ENCODE measurements at regions not wholly inside any gene's neighbourhood (a gene's known extent, or its start where the extent isn't known, plus 50 kb on each side); places are given as distances from the start of the nearest gene placed in this dataset.
A peak's percentile ranks its signal among the peaks of the same experiment; 100 is the strongest.

GRCh38 chr3:165513715-165514701 is 317.8 kb upstream of the SLITRK3 start:
- TF ChIP-seq CTCF (IDR thresholded peaks at IDR 0.05; ENCODE audit: control extremely low read depth, extremely low read depth) = no peak
- ATAC-seq (ENCODE audit: insufficient read depth, low FRiP score) = no peak

GRCh38 chr3:165507576-165507975 is 311.4 kb upstream of the SLITRK3 start:
- no peaks in the 10 kb centered on the region for H3K4me1 ChIP-seq (ENCODE audit: control insufficient read depth in 5 of 5, insufficient read depth in 5 of 5, low read length in 5 of 5)
- no peak overlapping the region for H3K27ac ChIP-seq (ENCODE audit: low read depth in 1 of 2, low read length in 1 of 2)
- no peaks in the 10 kb centered on the region for H3K36me3 ChIP-seq (ENCODE audit: control insufficient read depth in 4 of 4, insufficient read depth in 4 of 4, low read length in 4 of 4)
- 77 to 78% methylated on average over 3 of the region's 3 CpGs for WGBS, 2 donors
- DNase-seq (no peak), ATAC-seq (ENCODE audit: insufficient read depth, low FRiP score) (no peak)
- peaks cover 0 to 3% (median 0%) of the 10 kb centered on the region in 4 donors for H3K9me3 ChIP-seq (ENCODE audit: control insufficient read depth in 4 of 4, insufficient read depth in 3 of 4, low read length in 3 of 4)
- no peak for TF ChIP-seq CTCF (IDR thresholded peaks at IDR 0.05; ENCODE audit: control extremely low read depth, extremely low read depth)
- no peaks in the 10 kb centered on the region for H3K27me3 ChIP-seq (ENCODE audit: control insufficient read depth in 3 of 3, insufficient read depth in 3 of 3, low read length in 2 of 3)
- no peak overlapping the region for H3K4me3 ChIP-seq
- H3K9ac ChIP-seq (ENCODE audit: insufficient read depth in 1 of 2, low read length in 2 of 2) = no peak overlapping the region

More at GRCh38 chr3:165513715-165514701, 317.8 kb upstream of the SLITRK3 start:
- no peak for DNase-seq
- no peak overlapping the region for H3K4me3 ChIP-seq
- H3K36me3 ChIP-seq (ENCODE audit: control insufficient read depth in 4 of 4, insufficient read depth in 4 of 4, low read length in 4 of 4) = no peaks in the 10 kb centered on the region
- no peaks in the 10 kb centered on the region for H3K4me1 ChIP-seq (ENCODE audit: control insufficient read depth in 5 of 5, insufficient read depth in 5 of 5, low read length in 5 of 5)
- WGBS, 2 donors = 76 to 77% methylated on average over 4 of the region's 4 CpGs
- no peaks in the 10 kb centered on the region for H3K9me3 ChIP-seq (ENCODE audit: control insufficient read depth in 4 of 4, insufficient read depth in 3 of 4, low read length in 3 of 4)
- no peak overlapping the region for H3K9ac ChIP-seq (ENCODE audit: insufficient read depth in 1 of 2, low read length in 2 of 2)
- no peaks in the 10 kb centered on the region for H3K27me3 ChIP-seq (ENCODE audit: control insufficient read depth in 3 of 3, insufficient read depth in 3 of 3, low read length in 2 of 3)
- no peak overlapping the region for H3K27ac ChIP-seq (ENCODE audit: low read depth in 1 of 2, low read length in 1 of 2)

- Histone ChIP-seq H3K9ac (ENCODE audit: insufficient read depth in 1 of 2, low read length in 2 of 2) (no peak overlapping the region), H3K9me3 (ENCODE audit: control insufficient read depth in 4 of 4, insufficient read depth in 3 of 4, low read length in 3 of 4) (peaks cover 0 to 3% (median 0%) of the 10 kb centered on the region in 4 donors), H3K36me3 (ENCODE audit: control insufficient read depth in 4 of 4, insufficient read depth in 4 of 4, low read length in 4 of 4) (no peaks in the 10 kb centered on the region), H3K4me3 (no peak overlapping the region), H3K27ac (ENCODE audit: low read depth in 1 of 2, low read length in 1 of 2) (no peak overlapping the region), H3K27me3 (ENCODE audit: control insufficient read depth in 3 of 3, insufficient read depth in 3 of 3, low read length in 2 of 3) (no peaks in the 10 kb centered on the region), H3K4me1 (ENCODE audit: control insufficient read depth in 5 of 5, insufficient read depth in 5 of 5, low read length in 5 of 5) (no peaks in the 10 kb centered on the region)
- peak in 1 of 3 donors; percentile 4 for DNase-seq
- 95 to 97% methylated on average over 1 of the region's 1 CpG for WGBS, 2 donors
- ATAC-seq (ENCODE audit: insufficient read depth, low FRiP score) = no peak
- no peak for TF ChIP-seq CTCF (IDR thresholded peaks at IDR 0.05; ENCODE audit: control extremely low read depth, extremely low read depth)
Measured at GRCh38 chr3:165507060-165507459, 310.9 kb upstream of the SLITRK3 start.
